ENCODE measurements at regions not wholly inside any gene's neighbourhood (a gene's known extent, or its start where the extent isn't known, plus 50 kb on each side); places are given as distances from the start of the nearest gene placed in this dataset.

GRCh38 chr7:25968205-25968993, 183.6 kb upstream of the NFE2L3 start:
- WGBS, 3 donors: 77 to 85% (median 84%) methylated on average over 24 of the region's 24 CpGs
- DNase-seq: no peak
- TF ChIP-seq, protein P1, sequence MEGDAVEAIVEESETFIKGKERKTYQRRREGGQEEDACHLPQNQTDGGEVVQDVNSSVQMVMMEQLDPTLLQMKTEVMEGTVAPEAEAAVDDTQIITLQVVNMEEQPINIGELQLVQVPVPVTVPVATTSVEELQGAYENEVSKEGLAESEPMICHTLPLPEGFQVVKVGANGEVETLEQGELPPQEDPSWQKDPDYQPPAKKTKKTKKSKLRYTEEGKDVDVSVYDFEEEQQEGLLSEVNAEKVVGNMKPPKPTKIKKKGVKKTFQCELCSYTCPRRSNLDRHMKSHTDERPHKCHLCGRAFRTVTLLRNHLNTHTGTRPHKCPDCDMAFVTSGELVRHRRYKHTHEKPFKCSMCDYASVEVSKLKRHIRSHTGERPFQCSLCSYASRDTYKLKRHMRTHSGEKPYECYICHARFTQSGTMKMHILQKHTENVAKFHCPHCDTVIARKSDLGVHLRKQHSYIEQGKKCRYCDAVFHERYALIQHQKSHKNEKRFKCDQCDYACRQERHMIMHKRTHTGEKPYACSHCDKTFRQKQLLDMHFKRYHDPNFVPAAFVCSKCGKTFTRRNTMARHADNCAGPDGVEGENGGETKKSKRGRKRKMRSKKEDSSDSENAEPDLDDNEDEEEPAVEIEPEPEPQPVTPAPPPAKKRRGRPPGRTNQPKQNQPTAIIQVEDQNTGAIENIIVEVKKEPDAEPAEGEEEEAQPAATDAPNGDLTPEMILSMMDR (IDR thresholded peaks at IDR 0.05): no peak
- TF ChIP-seq POLR2A (IDR thresholded peaks at IDR 0.05): no peak
- TF ChIP-seq EP300 (IDR thresholded peaks at IDR 0.05): no peak
- Histone ChIP-seq H3K9me3 (no peaks in the 10 kb centered on the region), H3K27ac (no peak overlapping the region), H3K27me3 (no peaks in the 10 kb centered on the region), H3K4me1 (ENCODE audit: insufficient read depth) (no peaks in the 10 kb centered on the region), H3K4me3 (no peak overlapping the region), H3K36me3 (no peaks in the 10 kb centered on the region)
- intact Hi-C loops (cut with DNase I): no loop called here

DNA sequence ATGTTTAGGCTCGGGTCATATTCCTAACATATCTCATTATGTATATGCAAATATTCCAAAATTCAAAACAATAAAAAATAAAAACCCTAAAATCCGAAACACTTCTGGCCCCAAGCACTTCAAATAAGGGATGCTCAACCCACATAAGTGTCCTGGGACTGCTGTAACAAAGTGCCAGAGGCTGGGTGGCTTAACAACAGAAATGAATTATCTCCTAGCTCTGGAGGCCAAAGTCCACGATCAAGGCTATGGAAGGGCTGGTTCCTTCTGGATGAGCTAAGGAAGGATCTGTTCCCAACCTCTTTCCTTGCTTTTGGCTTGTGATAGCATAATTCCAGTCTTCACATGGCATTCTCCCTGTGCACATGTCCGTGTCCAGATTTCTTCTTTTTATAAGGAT, 181.6 kb upstream of the NFE2L3 start:
- no peak for DNase-seq

DNA sequence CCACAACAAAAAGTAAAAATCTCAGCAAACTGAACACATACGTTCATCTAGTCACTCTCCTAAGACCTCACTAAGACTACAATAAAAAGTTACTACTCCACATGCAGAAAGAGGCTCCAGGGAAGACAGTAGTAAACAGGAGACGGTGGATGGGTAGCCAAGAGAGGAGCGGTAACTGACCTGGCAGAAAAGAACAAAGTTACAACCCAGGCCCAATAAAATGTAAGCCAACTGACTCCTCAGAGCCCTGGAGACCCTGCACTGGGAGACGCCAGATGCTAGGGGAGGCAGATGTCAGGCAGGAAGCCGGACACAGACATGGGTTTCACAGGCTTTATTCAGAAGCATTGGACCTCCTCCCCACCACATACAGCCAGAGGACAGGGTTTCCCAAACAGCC, 181.1 kb upstream of the NFE2L3 start:
- H3K27me3 ChIP-seq: no peaks in the 10 kb centered on the region
- intact Hi-C loops (cut with DNase I): no loop called here

More for the DNA sequence above, 181.6 kb upstream of the NFE2L3 start:
- intact Hi-C loops (cut with DNase I): no loop called here
- H3K27me3 ChIP-seq: no peaks in the 10 kb centered on the region
- no peaks in the 10 kb centered on the region for H3K4me1 ChIP-seq (ENCODE audit: insufficient read depth)
- no peak overlapping the region for H3K27ac ChIP-seq
- 80 to 83% (median 81%) methylated on average over 4 of the region's 4 CpGs for WGBS, 3 donors
- no peaks in the 10 kb centered on the region for H3K36me3 ChIP-seq
- TF ChIP-seq, protein P1 (IDR thresholded peaks at IDR 0.05): no peak
- no peak for TF ChIP-seq EP300 (IDR thresholded peaks at IDR 0.05)
- TF ChIP-seq POLR2A (IDR thresholded peaks at IDR 0.05): no peak
- no peaks in the 10 kb centered on the region for H3K9me3 ChIP-seq
- H3K4me3 ChIP-seq: no peak overlapping the region

DNA sequence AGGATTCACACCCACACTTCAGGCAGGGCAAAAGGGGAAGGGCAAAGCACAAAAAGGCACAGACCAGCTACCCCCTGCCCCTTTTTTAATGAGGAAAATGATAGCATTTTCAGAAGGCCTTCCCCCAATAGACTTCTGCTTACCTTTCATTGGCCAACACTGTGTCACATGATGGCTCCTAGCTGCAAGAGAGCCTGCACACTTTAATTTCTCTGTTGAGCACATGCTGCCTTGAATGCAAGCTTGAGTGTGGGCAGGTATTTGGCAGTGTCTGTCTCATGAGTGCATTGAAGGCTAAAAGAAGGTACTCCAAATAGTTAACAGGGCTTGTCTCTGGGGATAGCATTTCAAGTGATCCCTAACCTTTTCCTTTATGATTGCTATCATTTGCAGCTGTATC, 175.4 kb upstream of the NFE2L3 start:
- no peak for DNase-seq
- Histone ChIP-seq H3K4me1 (ENCODE audit: insufficient read depth) (no peaks in the 10 kb centered on the region), H3K27ac (no peak overlapping the region), H3K36me3 (no peaks in the 10 kb centered on the region), H3K4me3 (no peak overlapping the region), H3K9me3 (peaks cover 0 to 4% of the 10 kb centered on the region in 2 donors), H3K27me3 (no peaks in the 10 kb centered on the region)
- TF ChIP-seq, protein P1 (IDR thresholded peaks at IDR 0.05): no peak
- TF ChIP-seq POLR2A (IDR thresholded peaks at IDR 0.05) (no peak), EP300 (IDR thresholded peaks at IDR 0.05) (no peak)
- intact Hi-C loops (cut with DNase I): no loop called here

More for the DNA sequence above, 181.1 kb upstream of the NFE2L3 start:
- H3K9me3 ChIP-seq: no peaks in the 10 kb centered on the region
- H3K27ac ChIP-seq: no peak overlapping the region
- WGBS, 3 donors: 61 to 74% (median 71%) methylated on average over 5 of the region's 5 CpGs
- no peaks in the 10 kb centered on the region for H3K36me3 ChIP-seq
- no peak for TF ChIP-seq EP300 (IDR thresholded peaks at IDR 0.05)
- no peak for TF ChIP-seq POLR2A (IDR thresholded peaks at IDR 0.05)
- TF ChIP-seq, protein P1 (IDR thresholded peaks at IDR 0.05): no peak
- no peaks in the 10 kb centered on the region for H3K4me1 ChIP-seq (ENCODE audit: insufficient read depth)
- no peak overlapping the region for H3K4me3 ChIP-seq
- DNase-seq: no peak
